IMR-90 (cell line): ENCODE measurements at regions not wholly inside any gene's neighbourhood (a gene's known extent, or its start where the extent isn't known, plus 50 kb on each side); places are given as distances from the start of the nearest gene placed in this dataset.

Source experiments
- ATAC-seq: fragments of 200-7000 bp; cut with Tn5 transposase; 2 replicates; pipeline ENCODE4 v1.9.1; 2020; ENCODE audit warnings: low read depth, mild to moderate bottlenecking, moderate library complexity
- BruUV-seq: library from RNA; stranded (reverse); fragments of 400-500 nt; replicated peaks from 2 replicates; lab custom pipeline; 2021; lab: Mats Ljungman, UMichigan
- CTCF ChIA-PET: fragments of 300-600 bp; formaldehyde crosslinking; extraction: SDS; loops from one replicate; lab custom pipeline; 2021; ENCODE audit warnings: antibody characterized with exemption; lab: Yijun Ruan, JAX
- POLR2A ChIA-PET: fragments of 300-600 bp; sonication (Branson Sonifier 250); formaldehyde crosslinking; loops from one replicate; lab custom pipeline; 2022; ENCODE audit warnings: antibody characterized with exemption; ENCODE audit not compliant: unreplicated experiment; lab: Charles Lee
- DNase-seq: peaks from one replicate; pipeline ENCODE4 v3.0.0; 2013
- H2AFZ ChIP-seq: replicated peaks from 2 replicates; pipeline ENCODE3; 2013; ENCODE audit warnings: low read length, mild to moderate bottlenecking; ENCODE audit not compliant: poor library complexity
- H2AK5ac ChIP-seq: 2 replicates; pipeline ENCODE4 v1.6.1; 2013; ENCODE audit warnings: low read depth, low read length, inconsistent platforms
- H2AK9ac ChIP-seq: replicated peaks from 2 replicates; pipeline ENCODE3; 2013; ENCODE audit warnings: mild to moderate bottlenecking, low read depth, low read length, moderate library complexity; ENCODE audit not compliant: poor library complexity
- H2BK120ac ChIP-seq: 2 replicates; pipeline ENCODE4 v1.6.1; 2013; ENCODE audit warnings: low read depth, low read length, inconsistent platforms
- H2BK15ac ChIP-seq: 3 replicates; pipeline ENCODE4 v1.6.1; 2013; ENCODE audit warnings: low read depth, low read length, inconsistent platforms
- H2BK20ac ChIP-seq: 2 replicates; pipeline ENCODE4 v1.6.1; 2013; ENCODE audit warnings: low read depth, mild to moderate bottlenecking, inconsistent platforms, low read length, moderate library complexity
- H2BK5ac ChIP-seq: 2 replicates; pipeline ENCODE4 v1.6.1; 2013; ENCODE audit warnings: mild to moderate bottlenecking, low read depth, low read length, inconsistent platforms; ENCODE audit not compliant: poor library complexity, severe bottlenecking
- H3K14ac ChIP-seq: replicated peaks from 2 replicates; pipeline ENCODE4 v1.6.1; 2013; ENCODE audit warnings: low read depth, low read length, inconsistent platforms
- H3K18ac ChIP-seq: 2 replicates; pipeline ENCODE4 v1.6.1; 2013; ENCODE audit warnings: low read depth, low read length, control low read depth
- H3K23ac ChIP-seq: 2 replicates; pipeline ENCODE4 v1.6.1; 2013; ENCODE audit warnings: low read depth, low read length, inconsistent platforms
- H3K27ac ChIP-seq: 2 replicates; pipeline ENCODE4 v1.5.1; 2013; ENCODE audit warnings: mild to moderate bottlenecking, control low read depth, low read length; ENCODE audit not compliant: insufficient read depth
- H3K27me3 ChIP-seq: 2 replicates; pipeline ENCODE4 v1.6.1; 2013; ENCODE audit warnings: low read length; ENCODE audit not compliant: control insufficient read depth, insufficient read depth
- H3K36me3 ChIP-seq: 2 replicates; pipeline ENCODE4 v1.6.1; 2013; ENCODE audit warnings: low read length, mixed read lengths; ENCODE audit not compliant: control insufficient read depth, insufficient read depth
- H3K4ac ChIP-seq: 2 replicates; pipeline ENCODE4 v1.6.1; 2013; ENCODE audit warnings: low read depth, low read length, inconsistent platforms
- H3K4me1 ChIP-seq: 2 replicates; pipeline ENCODE4 v1.6.1; 2013; ENCODE audit warnings: low read length, mixed read lengths; ENCODE audit not compliant: control insufficient read depth, insufficient read depth
- H3K4me2 ChIP-seq: 2 replicates; pipeline ENCODE4 v1.6.1; 2013; ENCODE audit warnings: low read depth, mild to moderate bottlenecking, control low read depth, low read length, moderate library complexity
- H3K4me3 ChIP-seq: 2 replicates; pipeline ENCODE4 v1.5.1; 2013; ENCODE audit warnings: low read depth, mild to moderate bottlenecking, control low read depth, low read length, moderate library complexity; ENCODE audit not compliant: insufficient read depth
- H3K56ac ChIP-seq: 2 replicates; pipeline ENCODE4 v1.6.1; 2013; ENCODE audit warnings: low read length, inconsistent platforms; ENCODE audit not compliant: insufficient read depth; ENCODE audit errors: extremely low read depth
- H3K79me1 ChIP-seq, 2 experiments: 2 replicates each; pipeline ENCODE4 v1.6.1; 2013; ENCODE audit warnings: low read length in 2 of 2, inconsistent platforms in 1 of 2, low read depth in 1 of 2
- H3K9ac ChIP-seq: 2 replicates; pipeline ENCODE4 v1.6.1; 2013; ENCODE audit warnings: low read depth, low read length, control low read depth
- H3K9me1 ChIP-seq: 2 replicates; pipeline ENCODE4 v1.6.1; 2013; ENCODE audit warnings: low read length, inconsistent platforms; ENCODE audit not compliant: insufficient read depth
- H3K9me3 ChIP-seq: 2 replicates; pipeline ENCODE4 v1.6.1; 2013; ENCODE audit warnings: low read length; ENCODE audit not compliant: control insufficient read depth, insufficient read depth
- H4K20me1 ChIP-seq: 2 replicates; pipeline ENCODE4 v1.6.1; 2013; ENCODE audit warnings: low read length, inconsistent platforms; ENCODE audit not compliant: insufficient read depth
- H4K5ac ChIP-seq: 2 replicates; pipeline ENCODE4 v1.6.1; 2013; ENCODE audit warnings: mild to moderate bottlenecking, low read depth, low read length, control low read depth
- H4K8ac ChIP-seq, 2 experiments: 2 replicates each; pipeline ENCODE4 v1.6.1; 2013; ENCODE audit warnings: low read depth in 2 of 2, low read length in 2 of 2, control low read depth in 1 of 2, inconsistent platforms in 1 of 2
- H4K91ac ChIP-seq: 2 replicates; pipeline ENCODE4 v1.6.1; 2013; ENCODE audit warnings: low read depth, low read length, inconsistent platforms; ENCODE audit not compliant: insufficient read depth
- BHLHE40 ChIP-seq: fragments of 150-350 bp; IDR thresholded peaks from 2 replicates; pipeline ENCODE4 v1.6.1; 2016; ENCODE audit warnings: mild to moderate bottlenecking, low read depth, low read length
- ELK1 ChIP-seq: fragments of 150-350 bp; IDR thresholded peaks from 2 replicates; pipeline ENCODE4 v1.6.1; 2016; ENCODE audit warnings: low read depth, mild to moderate bottlenecking, low read length, moderate library complexity, borderline replicate concordance
- MAFK ChIP-seq: IDR thresholded peaks from 2 replicates; pipeline ENCODE4 v1.6.1; 2012; ENCODE audit warnings: low read depth, low read length, improper control_type of control experiment
- MXI1 ChIP-seq: IDR thresholded peaks from 2 replicates; pipeline ENCODE4 v1.6.1; 2012; ENCODE audit warnings: low read depth, mild to moderate bottlenecking, low read length, moderate library complexity, borderline replicate concordance
- NFE2L2 ChIP-seq: fragments of 150-350 bp; IDR thresholded peaks from 2 replicates; pipeline ENCODE4 v1.6.1; 2016; ENCODE audit warnings: low read depth, mild to moderate bottlenecking, low read length
- POLR2A ChIP-seq: IDR thresholded peaks from 2 replicates; pipeline ENCODE4 v1.6.1; 2012; ENCODE audit warnings: mild to moderate bottlenecking, low read depth, low read length
- RAD21 ChIP-seq: IDR thresholded peaks from 2 replicates; pipeline ENCODE4 v1.6.1; 2012; ENCODE audit warnings: low read length, improper control_type of control experiment
- RCOR1 ChIP-seq: IDR thresholded peaks from 2 replicates; pipeline ENCODE4 v1.6.1; 2012; ENCODE audit warnings: mild to moderate bottlenecking, low read length, improper control_type of control experiment; ENCODE audit not compliant: insufficient replicate concordance
- RFX5 ChIP-seq: IDR thresholded peaks from 2 replicates; pipeline ENCODE4 v1.8.0; 2012; ENCODE audit warnings: low read depth, mild to moderate bottlenecking, low read length, moderate library complexity
- USF2 ChIP-seq: fragments of 150-350 bp; IDR thresholded peaks from 2 replicates; pipeline ENCODE4 v1.6.1; 2017; ENCODE audit warnings: mild to moderate bottlenecking, antibody characterized with exemption, low read length, low read depth
- WGBS, 2 experiments: methylation state at CpG; one replicate each; pipeline versions ENCODE4 v1.1.5 to v1.1.7; 2013; ENCODE audit warnings: missing lambda C conversion rate in 2 of 2; ENCODE audit not compliant: insufficient read length in 1 of 2; ENCODE audit errors: extremely low coverage in 2 of 2; 5-methylcytosine and 5-hydroxymethylcytosine counted together
- dilution Hi-C: fragments of 300-500 bp; cut with HindIII; formaldehyde crosslinking; loops from one replicate; pipeline ENCODE4 v1.14.3; 2018; ENCODE audit warnings: low sequenced_read_pairs; ENCODE audit not compliant: unreplicated experiment
- in situ Hi-C: fragments of 300-500 bp; cut with MboI; formaldehyde crosslinking; loops from 3 replicates; pipeline ENCODE4 v1.14.3; 2019; ENCODE audit warnings: low sequenced_read_pairs, inconsistent platforms, mixed read lengths
- intact Hi-C: fragments of 100-400 bp; cut with micrococcal nuclease; formaldehyde crosslinking; loops from 2 replicates; pipeline ENCODE4 v1.10.0; 2022

- peaks cover 3% of the 10 kb centered on the region; the same call in 1 of the 2 replicates for H3K9me1 ChIP-seq
- peak overlapping the region; percentile 80 for H2BK5ac ChIP-seq
- peak overlapping the region; percentile 95 for H2AK5ac ChIP-seq
- H3K9me3 ChIP-seq, result no peaks in the 10 kb centered on the region
- H3K18ac ChIP-seq, result peak overlapping the region; percentile 98
- no CpG with 5 or more reads among the region's 3 CpGs for WGBS, 2 experiments
- H3K36me3 ChIP-seq, result no peaks in the 10 kb centered on the region
- ChIA-PET POLR2A (no interaction called here), CTCF (interaction anchor here (0.7 to 1.0 kb wide), 3 partner anchors 38 to 95 kb away, joined by 3 to 4 read pairs (median 3); no protein-coding TSS in a partner anchor)
- peak overlapping the region; percentile 32; the same call in 1 of the 2 replicates for H3K23ac ChIP-seq
- H3K4me1 ChIP-seq, result peaks cover 17% of the 10 kb centered on the region
- peak overlapping the region; percentile 23 for H2AFZ ChIP-seq
- in situ Hi-C loops, result loop anchor here (10.0 to 25.0 kb wide), 2 partner anchors 713 to 885 kb away; no protein-coding TSS in a partner anchor
- H3K14ac ChIP-seq, result peak overlapping the region; percentile 92
- peak overlapping the region; percentile 59 for H3K9ac ChIP-seq
- H2AK9ac ChIP-seq, result no peak overlapping the region
- peak overlapping the region; percentile 94 for H3K4ac ChIP-seq
- H3K27me3 ChIP-seq, result no peaks in the 10 kb centered on the region
- no peak overlapping the region for H3K4me3 ChIP-seq
- no TSS peak for BruUV-seq
- peak overlapping the region; percentile 93 for H3K27ac ChIP-seq
- H4K91ac ChIP-seq, result peak overlapping the region; percentile 60
- peak overlapping the region; percentile 94 for H4K5ac ChIP-seq
- ATAC-seq (peak; percentile 44), DNase-seq (no peak)
- dilution Hi-C loops, result no loop called here
- peak overlapping the region; percentile 20; the same call in 2 of the 3 replicates for H2BK15ac ChIP-seq
- peak overlapping the region; percentile 61 for H3K4me2 ChIP-seq
- H2BK20ac ChIP-seq, result peak overlapping the region; percentile 87
- H4K20me1 ChIP-seq, result no peaks in the 10 kb centered on the region
- 0 out of 4 replicates have a peak, but pooled peaks cover 0 to 4% of the 10 kb centered on the region in 2 experiments for H3K79me1 ChIP-seq
- H3K56ac ChIP-seq, result no peak overlapping the region
- peak overlapping the region; percentile 5 to 91; a peak in 3 of 4 replicates for H4K8ac ChIP-seq
- intact Hi-C loops, result no loop called here
- TF ChIP-seq ELK1 (no peak), MXI1 (no peak), RCOR1 (no peak), BHLHE40 (no peak), RAD21 (no peak), USF2 (no peak), MAFK (no peak), NFE2L2 (no peak), POLR2A (no peak), RFX5 (no peak)
- peak overlapping the region; percentile 89 for H2BK120ac ChIP-seq
Observed at GRCh38 chr4:53900271-53900649, 164.1 kb downstream of the CHIC2 start.
